GM23248 (cell line): ENCODE measurements at regions not wholly inside any gene's neighbourhood (a gene's known extent, or its start where the extent isn't known, plus 50 kb on each side); places are given as distances from the start of the nearest gene placed in this dataset.

Source experiments
- EZH2 ChIP-seq: fragments of 200-600 bp; sonication (generic); IDR thresholded peaks from 2 replicates; pipeline ENCODE4 v1.6.1; 2018; ENCODE audit warnings: antibody characterized with exemption, mild to moderate bottlenecking; ENCODE audit not compliant: insufficient read depth, poor library complexity, severe bottlenecking
- EZH2phosphoT487 ChIP-seq: fragments of 200-600 bp; sonication (generic); IDR thresholded peaks from 2 replicates; pipeline ENCODE4 v1.6.1; 2018; ENCODE audit warnings: antibody characterized with exemption, moderate library complexity, mild to moderate bottlenecking, low read depth; ENCODE audit not compliant: insufficient read depth

- TF ChIP-seq EZH2 (no peak), EZH2phosphoT487 (no peak)
Measured at GRCh38 chr1:87506147-87506546, 177.5 kb downstream of the LMO4 start.
